H9 (cell line): ENCODE measurements at regions not wholly inside any gene's neighbourhood (a gene's known extent, or its start where the extent isn't known, plus 50 kb on each side); places are given as distances from the start of the nearest gene placed in this dataset.

Experiments used
- DNase-seq: peaks from one replicate; pipeline ENCODE4 v3.0.0-alpha.2; 2017
- H2AFZ ChIP-seq: one replicate; pipeline ENCODE4 v1.6.1; 2013; ENCODE audit warnings: mild to moderate bottlenecking, low read length, control low read depth, moderate library complexity
- H2AK5ac ChIP-seq: 2 replicates; pipeline ENCODE4 v1.6.1; 2013; ENCODE audit warnings: low read length, control low read depth, mixed read lengths; ENCODE audit not compliant: insufficient read length
- H2BK120ac ChIP-seq: one replicate; pipeline ENCODE4 v1.6.1; 2013; ENCODE audit warnings: low read depth, mild to moderate bottlenecking, low read length, control low read depth, inconsistent platforms; ENCODE audit not compliant: poor library complexity, severe bottlenecking
- H2BK12ac ChIP-seq: 2 replicates; pipeline ENCODE4 v1.6.1; 2013; ENCODE audit warnings: low read length, control low read depth, mixed read lengths, low read depth; ENCODE audit not compliant: insufficient read length
- H2BK15ac ChIP-seq: 2 replicates; pipeline ENCODE4 v1.6.1; 2013; ENCODE audit warnings: low read depth, low read length, control low read depth
- H2BK20ac ChIP-seq: one replicate; pipeline ENCODE4 v1.6.1; 2013; ENCODE audit warnings: low read depth, mild to moderate bottlenecking, low read length, control low read depth, inconsistent platforms; ENCODE audit not compliant: poor library complexity, severe bottlenecking
- H2BK5ac ChIP-seq: 2 replicates; pipeline ENCODE4 v1.6.1; 2013; ENCODE audit warnings: low read length, control low read depth, mixed read lengths; ENCODE audit not compliant: insufficient read length
- H3K14ac ChIP-seq: 2 replicates; pipeline ENCODE4 v1.6.1; 2013; ENCODE audit warnings: low read length, control low read depth; ENCODE audit not compliant: insufficient read depth
- H3K18ac ChIP-seq: 2 replicates; pipeline ENCODE4 v1.6.1; 2013; ENCODE audit warnings: low read depth, mild to moderate bottlenecking, mixed read lengths, low read length, control low read depth; ENCODE audit not compliant: insufficient read length
- H3K23ac ChIP-seq: 2 replicates; pipeline ENCODE4 v1.6.1; 2013; ENCODE audit warnings: low read length, control low read depth, mixed read lengths, low read depth; ENCODE audit not compliant: insufficient read length
- H3K23me2 ChIP-seq: 2 replicates; pipeline ENCODE4 v1.6.1; 2013; ENCODE audit warnings: low read depth, mild to moderate bottlenecking, mixed read lengths, low read length, control low read depth; ENCODE audit not compliant: insufficient read length, poor library complexity, severe bottlenecking
- H3K27ac ChIP-seq: 2 replicates; pipeline ENCODE4 v1.5.1; 2013; ENCODE audit warnings: low read length, control low read depth, mixed read lengths, low read depth; ENCODE audit not compliant: insufficient read length
- H3K27me3 ChIP-seq: 2 replicates; pipeline ENCODE4 v1.6.1; 2013; ENCODE audit warnings: low read length, control low read depth, inconsistent platforms; ENCODE audit not compliant: insufficient read depth
- H3K4ac ChIP-seq: 2 replicates; pipeline ENCODE4 v1.6.1; 2013; ENCODE audit warnings: low read depth, mild to moderate bottlenecking, control low read depth, inconsistent platforms, low read length, moderate library complexity
- H3K4me1 ChIP-seq: 2 replicates; pipeline ENCODE4 v1.6.1; 2013; ENCODE audit warnings: low read length, control low read depth, inconsistent platforms; ENCODE audit not compliant: insufficient read depth
- H3K4me2 ChIP-seq: 2 replicates; pipeline ENCODE4 v1.6.1; 2013; ENCODE audit warnings: low read length, control low read depth, mixed read lengths; ENCODE audit not compliant: insufficient read length, insufficient read depth
- H3K56ac ChIP-seq: 2 replicates; pipeline ENCODE4 v1.6.1; 2013; ENCODE audit warnings: low read depth, mild to moderate bottlenecking, mixed read lengths, low read length, control low read depth; ENCODE audit not compliant: insufficient read length
- H3K79me1 ChIP-seq: 2 replicates; pipeline ENCODE4 v1.6.1; 2013; ENCODE audit warnings: low read depth, mild to moderate bottlenecking, moderate library complexity, low read length, control low read depth, inconsistent platforms; ENCODE audit not compliant: insufficient read depth, poor library complexity, severe bottlenecking
- H3K79me2 ChIP-seq: 2 replicates; pipeline ENCODE4 v1.6.1; 2013; ENCODE audit warnings: low read length, control low read depth, inconsistent platforms; ENCODE audit not compliant: insufficient read depth
- H3K9ac ChIP-seq: 2 replicates; pipeline ENCODE4 v1.6.1; 2013; ENCODE audit warnings: low read length, control low read depth, mixed read lengths; ENCODE audit not compliant: insufficient read length; ENCODE audit errors: extremely low read depth
- H3K9me3 ChIP-seq: one replicate; pipeline ENCODE4 v1.6.1; 2013; ENCODE audit warnings: low read depth, low read length, inconsistent platforms; ENCODE audit not compliant: control insufficient read depth
- H3T11ph ChIP-seq: one replicate; pipeline ENCODE4 v1.6.1; 2013; ENCODE audit warnings: mild to moderate bottlenecking, low read length, control low read depth, inconsistent platforms
- H4K20me1 ChIP-seq: one replicate; pipeline ENCODE4 v1.6.1; 2013; ENCODE audit not compliant: control insufficient read depth, insufficient read length, insufficient read depth
- H4K5ac ChIP-seq: 2 replicates; pipeline ENCODE4 v1.6.1; 2013; ENCODE audit warnings: low read depth, mild to moderate bottlenecking, mixed read lengths, low read length, control low read depth; ENCODE audit not compliant: insufficient read length
- H4K8ac ChIP-seq: replicated peaks from 2 replicates; pipeline ENCODE4 v1.6.1; 2013; ENCODE audit warnings: low read length, control low read depth, mixed read lengths, low read depth; ENCODE audit not compliant: insufficient read length
- H4K91ac ChIP-seq: 2 replicates; pipeline ENCODE4 v1.6.1; 2013; ENCODE audit warnings: low read depth, mild to moderate bottlenecking, moderate library complexity, mixed read lengths, low read length, control low read depth; ENCODE audit not compliant: insufficient read length
- H3K27ac Mint-ChIP-seq, 3 experiments: 2 replicates in 2 of 3; 3 replicates in 1 of 3; pipeline ENCODE4 v1.8.0; 2020 to 2021; ENCODE audit warnings: mixed read lengths in 3 of 3, mild to moderate bottlenecking in 1 of 3, moderate library complexity in 1 of 3
- H3K27me3 Mint-ChIP-seq: 2 replicates; pipeline ENCODE4 v1.8.0; 2021; ENCODE audit warnings: low read depth, mild to moderate bottlenecking, moderate library complexity, mixed read lengths
- H3K36me3 Mint-ChIP-seq, 3 experiments: 2 replicates in 2 of 3; 3 replicates in 1 of 3; pipeline ENCODE4 v1.8.0; 2020 to 2021; ENCODE audit warnings: low read depth in 3 of 3, mixed read lengths in 3 of 3; ENCODE audit not compliant: insufficient read depth in 1 of 3
- H3K4me1 Mint-ChIP-seq, 2 experiments: 2 replicates each; pipeline ENCODE4 v1.8.0; 2020; ENCODE audit warnings: mixed read lengths in 2 of 2
- H3K4me3 Mint-ChIP-seq, 2 experiments: 2 replicates in 1 of 2; 3 replicates in 1 of 2; pipeline ENCODE4 v1.8.0; 2020 to 2021; ENCODE audit warnings: mild to moderate bottlenecking in 2 of 2, mixed read lengths in 2 of 2, moderate library complexity in 1 of 2
- H3K9me3 Mint-ChIP-seq, 2 experiments: 2 replicates in 1 of 2; 3 replicates in 1 of 2; pipeline ENCODE4 v1.8.0; 2020; ENCODE audit warnings: mild to moderate bottlenecking in 2 of 2, mixed read lengths in 2 of 2, moderate library complexity in 1 of 2
- WGBS: extraction: QIAGEN DNeasy Blood & Tissue Kit; methylation state at CpG from one replicate; pipeline ENCODE4 v1.1.7; 2013; ENCODE audit warnings: missing lambda C conversion rate, low lambda C conversion rate, mixed read lengths; ENCODE audit not compliant: insufficient read length; ENCODE audit errors: extremely low coverage; 5-methylcytosine and 5-hydroxymethylcytosine counted together
- TF ChIP-seq, protein P1 (sequence below): fragments of 200-600 bp; sonication (generic); conservative IDR thresholded peaks from 3 replicates; pipeline ENCODE4 v1.8.0; 2021; ENCODE audit warnings: antibody characterized with exemption, mild to moderate bottlenecking

DNA sequence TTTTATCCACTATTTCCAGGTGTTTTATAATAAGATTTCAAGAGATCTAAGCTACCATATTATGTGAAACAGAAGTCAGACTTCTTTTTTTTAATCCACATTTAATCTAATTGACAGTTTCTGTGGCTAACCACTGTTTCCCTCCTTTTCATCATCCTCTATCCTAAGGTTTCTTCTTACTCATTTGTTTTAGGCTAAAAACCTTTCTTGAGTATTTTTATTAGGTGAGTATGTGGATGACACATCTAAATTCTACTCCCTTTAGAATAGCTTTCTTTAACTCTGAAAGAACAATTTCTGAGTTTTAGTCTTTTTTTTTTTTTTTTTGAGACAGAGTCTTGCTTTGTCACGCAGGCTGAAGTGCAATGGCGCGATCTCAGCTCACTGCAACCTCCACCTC is 62.7 kb downstream of the NPY start:
- Histone ChIP-seq H3K23me2 (no peaks in the 10 kb centered on the region), H3K23ac (no peak overlapping the region), H3K9me3 (no peaks in the 10 kb centered on the region), H2BK5ac (no peak overlapping the region), H3K4me2 (no peak overlapping the region), H3K4ac (no peak overlapping the region), H2BK20ac (no peak overlapping the region), H4K20me1 (no peaks in the 10 kb centered on the region), H4K8ac (no peak overlapping the region), H3K27me3 (no peaks in the 10 kb centered on the region), H2AFZ (no peak overlapping the region), H3T11ph (no peak overlapping the region), H3K79me2 (no peaks in the 10 kb centered on the region), H4K5ac (no peak overlapping the region), H2AK5ac (no peak overlapping the region), H2BK15ac (no peak overlapping the region), H2BK12ac (no peak overlapping the region), H3K9ac (no peak overlapping the region), H3K18ac (no peak overlapping the region), H3K4me1 (peaks cover 2% of the 10 kb centered on the region), H2BK120ac (no peak overlapping the region), H3K79me1 (no peaks in the 10 kb centered on the region), H3K14ac (no peak overlapping the region), H3K56ac (no peak overlapping the region), H4K91ac (no peak overlapping the region), H3K27ac (no peak overlapping the region)
- Mint-ChIP-seq H3K27me3 (no peaks in the 10 kb centered on the region), H3K4me3 (no peak overlapping the region), H3K27ac (no peak overlapping the region), H3K4me1 (peaks cover 13 to 14% of the 10 kb centered on the region in 2 experiments), H3K36me3 (no peaks in the 10 kb centered on the region; a peak in 1 of 7 replicates), H3K9me3 (no peaks in the 10 kb centered on the region)
- TF ChIP-seq, protein P1, sequence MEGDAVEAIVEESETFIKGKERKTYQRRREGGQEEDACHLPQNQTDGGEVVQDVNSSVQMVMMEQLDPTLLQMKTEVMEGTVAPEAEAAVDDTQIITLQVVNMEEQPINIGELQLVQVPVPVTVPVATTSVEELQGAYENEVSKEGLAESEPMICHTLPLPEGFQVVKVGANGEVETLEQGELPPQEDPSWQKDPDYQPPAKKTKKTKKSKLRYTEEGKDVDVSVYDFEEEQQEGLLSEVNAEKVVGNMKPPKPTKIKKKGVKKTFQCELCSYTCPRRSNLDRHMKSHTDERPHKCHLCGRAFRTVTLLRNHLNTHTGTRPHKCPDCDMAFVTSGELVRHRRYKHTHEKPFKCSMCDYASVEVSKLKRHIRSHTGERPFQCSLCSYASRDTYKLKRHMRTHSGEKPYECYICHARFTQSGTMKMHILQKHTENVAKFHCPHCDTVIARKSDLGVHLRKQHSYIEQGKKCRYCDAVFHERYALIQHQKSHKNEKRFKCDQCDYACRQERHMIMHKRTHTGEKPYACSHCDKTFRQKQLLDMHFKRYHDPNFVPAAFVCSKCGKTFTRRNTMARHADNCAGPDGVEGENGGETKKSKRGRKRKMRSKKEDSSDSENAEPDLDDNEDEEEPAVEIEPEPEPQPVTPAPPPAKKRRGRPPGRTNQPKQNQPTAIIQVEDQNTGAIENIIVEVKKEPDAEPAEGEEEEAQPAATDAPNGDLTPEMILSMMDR: no peak
- DNase-seq: no peak
- no CpG with 5 or more reads among the region's 3 CpGs for WGBS
